Effector CD8-positive, alpha-beta T cell (primary cell): ENCODE measurements at regions not wholly inside any gene's neighbourhood (a gene's known extent, or its start where the extent isn't known, plus 50 kb on each side); places are given as distances from the start of the nearest gene placed in this dataset.
A peak's percentile ranks its signal among the peaks of the same experiment; 100 is the strongest.

Experiments
- DNase-seq: peaks from one replicate; lab custom pipeline; 2025; lab: John Stamatoyannopoulos, UW

DNA sequence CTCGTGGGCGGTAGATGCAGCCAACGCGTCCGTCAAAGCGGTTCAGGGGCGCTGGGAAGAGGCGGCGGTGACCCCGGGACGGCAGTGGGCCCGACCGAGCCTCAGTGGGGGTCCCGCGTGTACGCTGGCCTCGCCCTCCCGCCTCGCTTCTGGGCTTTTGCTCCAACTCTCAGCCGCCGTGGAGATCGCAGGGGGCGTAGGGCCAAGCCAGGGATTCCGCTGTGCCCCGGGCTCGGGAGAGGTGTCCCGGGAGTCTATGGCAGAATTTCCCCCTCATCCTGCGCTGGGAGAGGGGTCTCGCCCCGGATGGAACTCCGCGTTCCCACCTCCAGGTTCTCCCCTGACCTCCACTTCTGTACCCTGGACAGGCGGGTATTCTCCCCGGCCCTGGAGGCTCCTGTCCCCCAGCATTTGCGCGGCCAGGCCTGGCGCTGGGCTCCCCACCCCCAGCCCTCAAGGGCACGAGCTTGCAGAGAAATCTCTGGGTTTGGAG lies 131.9 kb downstream of the MRPL36 start:
- no peak for DNase-seq

DNA sequence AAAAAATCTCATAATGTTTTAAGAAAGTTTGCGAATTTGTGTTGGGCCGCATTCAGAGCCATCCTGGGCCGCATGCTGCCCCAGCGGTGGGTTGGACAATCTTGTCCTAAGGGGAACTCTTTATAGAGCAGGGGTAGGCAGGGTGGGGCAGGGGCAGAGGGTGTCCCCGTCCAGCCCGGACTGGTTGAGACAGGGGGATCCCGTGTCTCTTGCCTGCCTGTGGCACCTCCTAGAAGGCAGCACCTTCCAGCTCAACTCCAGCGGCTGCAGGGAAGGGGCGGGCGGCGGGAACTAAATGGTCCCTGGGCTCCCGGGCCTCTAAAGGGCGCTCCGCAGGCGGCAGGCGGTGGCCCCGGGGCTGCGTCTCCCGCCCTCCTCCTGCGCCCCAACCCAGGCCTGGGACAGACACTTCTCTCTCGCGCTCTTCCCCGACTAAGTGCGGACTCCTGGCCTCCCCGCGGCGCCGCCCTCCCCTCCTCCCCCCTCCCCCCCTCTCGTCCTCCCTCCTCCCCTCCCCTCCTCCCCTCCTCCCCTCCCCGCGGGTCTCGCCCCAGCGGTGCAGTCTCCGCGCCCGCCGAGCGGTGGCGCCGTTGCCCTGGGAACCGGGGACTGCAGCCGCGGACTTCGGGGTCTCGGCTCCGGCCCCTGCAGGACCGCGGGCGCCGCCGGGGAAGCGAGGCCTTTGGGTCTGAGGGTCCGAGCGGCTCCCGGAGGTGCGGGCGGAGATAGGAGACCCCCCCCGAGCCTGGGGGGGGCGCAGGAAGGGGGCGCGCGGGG lies 132.6 kb downstream of the MRPL36 start:
- peak; percentile 38 for DNase-seq

DNA sequence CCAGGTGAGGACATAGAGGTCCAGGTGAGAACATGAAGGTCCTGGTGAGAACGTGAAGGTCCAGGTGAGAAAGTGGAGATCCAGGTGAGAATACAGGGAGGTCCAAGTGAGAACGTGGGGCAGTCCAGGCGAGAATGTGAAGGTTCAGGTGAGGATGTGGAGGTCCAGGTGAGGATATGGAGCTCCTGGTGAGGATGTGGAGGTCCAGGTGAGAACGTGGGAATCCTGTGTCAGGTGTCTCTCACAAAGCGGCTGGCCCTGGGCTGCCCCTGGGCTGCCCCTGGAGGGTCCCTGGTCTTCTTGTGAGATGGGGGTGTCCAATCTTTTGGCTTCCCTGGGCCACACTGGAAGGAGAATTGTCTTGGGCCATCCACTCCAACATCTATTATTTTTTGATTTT lies 133.4 kb downstream of the MRPL36 start:
- no peak for DNase-seq

DNA sequence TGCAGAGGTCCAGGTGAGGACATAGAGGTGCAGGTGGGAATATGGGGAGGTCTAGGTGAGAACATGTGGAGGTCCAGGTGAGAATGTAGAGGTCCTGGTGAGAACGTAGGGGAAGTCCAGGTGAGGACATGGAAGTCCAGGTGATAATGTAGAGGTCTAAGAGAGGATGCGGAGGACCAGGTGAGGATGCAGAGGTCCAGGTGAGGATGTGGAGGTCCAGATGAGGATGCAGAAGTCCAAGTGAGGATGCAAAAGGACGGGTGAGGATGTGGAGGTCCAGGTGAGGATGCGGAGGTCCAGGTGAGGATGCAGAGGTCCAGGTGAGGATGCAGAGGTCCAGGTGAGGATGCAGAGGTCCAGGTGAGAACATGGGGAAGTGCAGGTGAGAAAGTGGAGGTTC lies 133.8 kb downstream of the MRPL36 start:
- no peak for DNase-seq

DNA sequence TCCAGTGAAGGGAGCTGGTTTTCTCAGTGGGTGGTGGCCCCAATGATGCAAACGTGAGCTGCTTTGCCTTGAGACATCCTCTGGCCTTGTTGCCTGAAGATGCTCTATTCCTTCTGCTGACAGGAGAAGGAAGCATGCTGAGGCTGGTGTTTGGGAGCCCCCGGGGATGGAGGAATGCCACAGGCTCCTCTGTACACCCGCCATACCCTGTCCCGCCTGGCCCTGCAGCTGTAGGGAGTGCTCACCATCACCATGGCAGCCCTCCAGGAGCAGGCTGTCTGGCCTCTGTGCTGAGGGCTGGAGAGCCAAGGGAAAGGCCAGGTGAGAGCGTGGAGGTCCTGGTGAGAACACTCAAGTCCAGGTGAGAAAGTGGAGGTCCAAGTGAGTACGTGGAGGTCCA lies 134.4 kb downstream of the MRPL36 start:
- DNase-seq = no peak

DNA sequence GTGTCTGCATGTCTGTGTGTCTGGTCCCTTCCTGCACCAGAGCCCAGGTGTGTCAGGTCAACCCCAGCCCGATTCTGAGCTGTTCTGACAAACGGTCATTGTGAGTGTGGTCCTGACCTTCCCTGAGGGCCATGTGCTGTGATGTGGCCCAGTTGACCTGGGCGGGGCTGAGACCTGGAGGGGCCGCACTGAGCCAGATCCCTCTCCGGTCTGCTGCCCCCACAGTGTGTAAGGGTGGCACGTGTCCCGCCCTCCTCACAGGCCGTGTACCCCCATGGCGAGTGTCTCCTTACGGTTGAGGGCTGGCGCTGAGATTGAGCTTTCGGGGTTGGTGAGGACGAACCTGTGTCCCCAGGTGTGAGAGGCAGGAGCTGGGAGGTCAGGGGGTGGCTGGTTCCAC lies 136.5 kb downstream of the MRPL36 start:
- no peak for DNase-seq

DNA sequence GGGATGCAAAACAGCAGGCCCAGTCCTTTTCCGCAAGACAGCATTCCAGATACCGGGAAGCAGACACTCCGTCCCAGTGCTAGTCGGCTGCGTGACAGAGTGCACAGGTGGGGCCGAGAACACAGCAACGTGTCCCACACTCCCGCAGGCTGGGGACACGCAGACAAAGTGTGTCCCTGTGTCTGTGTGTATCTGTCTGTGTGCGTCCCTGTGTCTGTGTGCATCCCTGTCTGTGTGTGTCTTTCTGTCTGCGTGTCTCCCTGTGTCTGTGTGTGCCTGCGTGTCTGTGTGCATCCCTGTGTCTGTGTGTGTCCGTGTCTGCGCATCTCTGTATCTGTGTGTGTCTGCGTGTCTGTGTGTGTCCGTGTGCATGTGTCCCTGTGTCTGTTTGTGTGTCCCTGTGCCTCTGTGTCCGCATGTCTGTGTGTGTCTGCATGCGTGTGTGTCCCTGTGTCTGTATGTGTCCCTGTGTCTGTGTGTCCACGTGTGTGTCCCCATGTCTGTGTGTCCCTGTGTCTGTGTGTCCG lies 137.0 kb downstream of the MRPL36 start:
- DNase-seq = no peak

DNA sequence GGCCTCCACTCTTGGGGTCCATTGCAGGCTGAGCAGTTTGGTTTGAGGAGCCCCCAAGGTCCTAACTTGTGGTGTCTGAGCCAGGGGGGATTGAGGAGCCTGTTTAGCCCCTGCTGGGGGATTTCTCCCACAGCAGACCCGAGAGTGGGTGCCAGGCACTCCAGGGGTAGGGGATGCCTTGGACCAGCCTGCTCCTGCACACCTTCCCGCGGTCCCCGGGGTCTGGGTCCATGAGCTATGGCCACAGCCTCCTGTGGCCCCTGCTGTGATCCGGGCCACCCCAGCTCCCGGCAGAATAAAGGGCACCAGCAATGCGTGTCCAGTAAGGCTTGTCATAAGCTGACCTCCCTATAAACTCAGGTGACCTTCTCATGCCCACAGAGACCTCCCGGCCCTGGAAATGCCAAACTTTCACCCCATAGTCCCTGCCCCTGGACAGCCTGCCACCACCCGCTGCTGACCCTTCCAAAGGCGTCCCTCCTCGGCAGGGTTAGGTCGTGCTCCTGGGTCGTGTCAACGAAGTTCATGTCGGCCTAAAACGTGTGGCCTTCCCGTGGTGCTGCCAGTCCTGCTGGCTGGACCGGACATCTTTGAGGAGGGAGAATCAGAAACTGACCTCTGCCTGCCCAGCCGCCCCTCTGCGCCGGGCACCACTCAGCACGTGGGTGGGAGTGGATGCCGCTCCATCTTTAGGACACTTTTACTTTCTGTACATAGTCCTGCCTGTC lies 137.6 kb downstream of the MRPL36 start:
- DNase-seq = no peak

DNA sequence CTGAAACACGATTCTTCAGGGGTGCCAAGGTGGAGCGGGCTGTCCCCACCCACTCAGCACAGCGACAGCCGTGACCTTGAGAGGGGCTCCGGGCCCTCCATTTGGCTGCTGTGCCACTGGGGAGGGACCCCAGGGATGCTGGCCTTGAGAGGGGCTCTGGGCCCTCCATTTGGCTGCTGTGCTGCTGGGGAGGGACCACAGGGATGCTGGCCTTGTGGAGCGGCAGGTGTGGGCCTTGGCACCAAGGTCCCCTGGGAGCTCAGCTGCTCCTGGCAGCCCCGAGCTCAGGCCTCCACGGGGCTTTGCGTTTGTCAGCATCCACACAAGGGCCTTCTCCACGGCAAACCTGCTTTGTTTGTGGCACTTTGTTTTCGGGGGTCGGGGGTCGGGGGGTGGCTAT lies 137.6 kb upstream of the LPCAT1 start:
- no peak for DNase-seq

DNA sequence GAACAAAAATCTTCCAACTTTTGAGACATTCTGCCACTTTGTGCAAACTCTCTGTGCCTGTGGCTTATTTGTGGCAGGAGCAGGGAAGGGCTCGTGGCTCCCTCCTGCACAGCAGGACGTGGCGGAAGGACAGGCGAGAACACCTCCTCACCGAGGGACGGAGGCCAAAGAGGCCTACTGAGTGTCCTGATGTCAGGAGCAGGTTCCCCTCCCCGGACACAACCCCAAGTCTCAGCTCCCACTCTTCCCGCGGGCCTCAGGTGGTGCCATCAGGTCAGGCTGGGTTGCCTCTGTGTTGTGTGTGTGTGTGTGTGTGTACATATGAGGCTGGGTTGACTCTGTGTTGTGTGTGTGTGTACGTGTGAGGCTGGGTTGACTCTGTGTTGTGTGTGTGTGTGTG lies 136.8 kb upstream of the LPCAT1 start:
- no peak for DNase-seq

DNA sequence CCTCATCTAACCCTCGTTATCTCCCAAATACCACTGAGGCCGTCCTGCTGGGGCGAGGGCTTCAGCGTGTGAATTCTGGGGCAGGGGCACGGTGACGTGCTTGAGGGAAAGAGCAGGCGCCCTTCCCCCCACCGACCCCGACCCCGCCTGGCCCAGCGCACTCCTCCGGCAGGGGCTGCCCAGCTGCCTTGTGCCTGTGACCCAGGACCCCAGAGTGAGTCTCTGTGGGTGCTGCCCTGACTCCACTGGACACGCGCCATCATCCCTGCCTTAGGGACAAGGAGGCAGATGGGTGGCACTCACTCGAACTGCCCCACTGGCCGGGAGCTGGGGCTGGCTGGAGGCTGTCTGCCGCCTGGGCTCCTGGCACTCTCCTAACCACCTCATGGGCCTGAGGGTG lies 136.2 kb upstream of the LPCAT1 start:
- DNase-seq = no peak

DNA sequence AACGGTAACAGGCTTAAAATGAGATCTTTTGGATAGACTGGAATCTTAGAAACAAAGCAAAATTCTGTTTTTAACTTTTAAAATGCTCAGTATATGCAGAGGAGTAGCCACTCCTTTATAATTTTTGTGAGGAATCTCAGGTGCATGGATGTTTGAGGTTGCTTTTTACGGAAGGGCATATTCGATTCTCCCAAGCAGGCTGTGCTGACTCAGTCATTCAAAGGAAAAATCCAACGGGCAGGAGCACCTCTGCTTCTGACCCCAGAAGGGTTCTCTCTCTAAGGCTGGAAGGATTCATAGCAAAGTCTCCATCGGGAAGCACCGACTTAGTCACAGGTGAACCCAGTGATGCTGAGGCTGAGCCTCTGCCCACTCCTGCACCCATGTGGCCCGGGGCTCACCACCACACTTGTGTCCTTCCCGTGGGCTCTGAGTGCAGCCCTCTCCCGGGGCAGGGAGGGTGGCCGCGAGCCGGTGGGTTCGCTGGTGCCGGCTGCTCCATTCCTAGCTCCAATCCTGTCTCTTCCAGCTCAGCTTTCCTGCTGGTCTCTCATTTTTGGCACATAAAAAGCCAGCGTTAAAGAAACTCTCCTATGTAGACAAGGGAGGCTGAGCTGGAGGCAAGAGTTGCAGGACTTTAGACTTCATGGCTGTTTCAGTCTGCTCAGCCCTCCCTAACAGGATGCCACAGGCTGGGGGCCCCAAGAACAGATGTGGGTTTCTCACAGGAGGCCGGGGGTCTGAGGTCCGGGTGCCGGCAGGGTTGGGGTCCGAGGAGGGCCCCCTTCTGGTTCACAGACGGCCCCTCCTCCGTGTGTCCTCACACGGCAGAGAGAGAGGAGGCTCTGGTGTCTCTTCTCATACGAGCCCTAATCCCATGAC lies 135.6 kb upstream of the LPCAT1 start:
- no peak for DNase-seq

DNA sequence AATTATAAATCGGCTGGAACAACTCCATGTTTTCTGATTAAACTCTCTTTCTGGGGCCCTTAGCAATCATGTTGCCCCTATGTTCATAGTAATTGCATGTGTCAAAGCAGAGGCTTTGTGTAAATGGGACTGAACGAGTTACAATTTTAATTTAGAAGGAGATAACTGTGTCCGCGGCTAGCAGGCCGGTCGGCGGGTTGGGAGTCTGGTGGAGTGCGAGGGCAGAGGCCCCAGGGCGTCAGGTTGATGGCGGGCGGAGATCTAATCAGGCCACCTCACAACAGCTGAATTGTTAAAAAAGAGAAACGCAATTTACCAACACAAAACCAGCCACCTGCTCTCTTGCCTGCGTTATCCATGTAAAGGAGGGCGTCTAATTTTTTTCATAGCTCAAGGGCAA lies 134.9 kb upstream of the LPCAT1 start:
- DNase-seq = no peak

DNA sequence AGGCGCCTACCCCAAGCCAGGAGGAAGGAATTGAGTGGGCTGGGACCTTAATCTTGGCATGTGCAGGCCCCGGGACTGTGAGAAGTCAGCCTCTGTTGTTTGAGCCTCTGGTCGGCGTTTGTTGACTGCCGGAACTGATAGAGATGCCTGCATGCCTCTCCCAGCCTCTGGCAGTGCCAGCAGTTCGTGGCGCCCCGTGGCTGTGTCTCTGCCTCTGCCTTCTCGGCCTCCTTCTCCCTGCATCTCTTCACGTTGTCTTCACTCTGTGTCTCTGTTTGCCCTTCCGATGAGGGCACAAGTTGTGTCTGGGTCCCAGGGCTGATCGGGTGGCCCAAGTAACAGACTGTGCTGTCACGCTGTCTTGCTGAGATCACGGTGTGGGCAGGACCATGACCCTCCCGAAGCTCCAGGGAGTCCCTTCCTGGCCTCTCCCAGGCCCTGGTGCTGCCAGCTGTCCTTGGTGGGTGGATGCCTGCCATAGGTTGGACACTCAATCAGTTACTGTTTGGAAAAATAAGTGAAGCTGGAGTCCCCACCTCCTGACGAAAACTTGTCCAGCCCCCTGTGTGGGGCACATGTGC lies 133.5 kb upstream of the LPCAT1 start:
- DNase-seq = no peak

DNA sequence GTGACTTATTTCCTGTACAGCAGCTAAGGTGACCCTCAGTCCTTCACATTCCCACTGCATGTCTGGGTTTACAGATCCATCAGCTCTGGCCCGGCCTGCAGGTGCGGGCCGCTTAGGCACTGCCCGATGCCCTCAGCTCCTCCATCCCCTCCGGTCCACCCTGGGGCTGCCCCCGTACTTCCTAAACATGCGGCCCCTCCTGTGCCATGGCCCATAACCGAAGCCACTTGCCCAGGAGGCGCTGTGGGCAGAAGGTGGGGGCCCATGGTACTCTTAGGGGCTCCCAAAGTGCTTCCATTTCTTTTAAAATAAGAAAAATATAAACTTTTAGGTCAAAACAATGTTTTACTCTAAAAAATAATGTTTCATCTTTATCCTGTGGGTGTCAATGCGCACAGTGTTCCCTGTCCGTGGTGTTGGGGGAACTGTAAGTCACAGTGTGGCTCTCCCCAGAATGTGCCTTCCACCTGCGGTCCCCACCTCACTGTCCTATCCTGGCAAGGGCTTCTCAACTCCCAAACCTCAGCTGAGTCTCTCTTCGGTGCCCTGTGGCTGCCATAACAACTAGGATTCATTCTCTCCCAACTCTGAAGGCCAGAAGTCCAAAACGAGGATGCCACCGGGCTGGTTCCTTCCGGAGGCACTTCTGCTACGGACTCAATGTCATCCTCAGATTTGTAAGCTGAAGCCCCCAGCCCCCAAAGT lies 132.7 kb upstream of the LPCAT1 start:
- DNase-seq = no peak

DNA sequence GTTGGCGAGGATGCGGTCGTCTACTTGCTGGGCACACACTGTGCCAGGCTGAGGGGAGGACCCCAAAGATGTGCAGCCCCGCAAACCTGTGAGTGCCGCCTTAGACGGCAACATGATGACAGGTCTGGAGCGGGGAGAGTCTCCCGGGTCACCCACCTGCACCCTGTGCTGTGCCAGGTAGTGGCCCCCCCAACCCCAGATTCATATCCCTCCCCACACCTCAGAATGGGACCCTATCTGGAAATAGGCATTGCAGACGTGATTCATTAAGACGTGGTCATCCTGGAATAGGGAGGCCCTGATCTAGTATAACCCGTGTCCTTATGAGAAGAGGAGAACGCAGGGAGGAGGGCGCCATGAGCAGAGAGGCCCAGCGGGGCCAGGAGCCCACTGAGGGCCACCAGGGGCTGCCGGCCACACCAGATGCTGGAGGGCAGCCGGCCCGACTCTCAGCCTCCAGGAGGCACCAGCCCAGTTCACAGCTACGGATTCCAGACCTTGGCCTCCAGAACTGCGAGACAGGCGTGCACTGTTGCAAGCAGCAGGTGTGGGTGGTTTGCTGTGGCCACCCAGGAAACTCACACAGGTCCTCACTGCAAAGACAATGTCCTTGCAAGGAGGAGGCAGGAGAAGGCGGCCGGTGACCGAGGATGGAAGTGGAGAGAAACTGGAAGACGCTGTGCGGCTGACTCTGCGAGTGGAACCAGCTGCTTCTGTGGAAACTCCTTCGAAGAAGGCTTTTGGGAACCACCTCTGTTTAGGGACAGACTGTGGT lies 131.9 kb upstream of the LPCAT1 start:
- no peak for DNase-seq

DNA sequence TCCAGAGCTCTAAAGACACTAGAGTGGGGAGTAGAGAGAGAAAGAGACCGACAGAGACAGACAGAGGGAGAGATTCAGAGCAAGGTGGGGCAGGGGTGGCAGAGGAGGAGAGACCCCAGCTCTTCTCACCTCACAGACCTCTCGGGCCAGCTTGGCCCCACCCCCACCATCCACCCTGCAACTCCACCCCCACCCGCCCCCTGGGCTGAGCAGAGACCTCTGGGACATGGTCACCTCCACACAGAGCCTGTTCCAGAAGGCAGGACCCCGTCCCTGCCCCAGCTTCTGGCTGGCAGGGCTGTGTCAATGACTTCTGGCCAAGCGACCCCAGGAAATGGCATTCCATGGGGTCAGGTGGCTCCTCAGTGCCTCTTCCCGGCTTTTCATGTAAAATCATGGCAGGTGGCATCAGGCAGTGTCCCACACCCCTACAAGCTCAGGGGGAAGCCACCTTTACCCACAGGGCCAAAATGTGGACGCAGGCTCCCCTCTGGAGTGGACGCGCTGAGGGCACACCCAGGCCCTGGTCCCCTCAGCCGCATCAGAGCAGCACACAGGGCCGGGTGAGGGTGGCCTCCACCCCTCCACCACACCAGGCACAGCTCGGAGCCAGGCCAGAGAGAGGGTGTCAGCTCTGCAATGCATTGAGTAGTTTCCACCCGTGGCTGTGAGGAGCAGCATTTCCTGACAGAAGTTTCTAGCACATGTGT lies 131.2 kb upstream of the LPCAT1 start:
- DNase-seq = no peak

DNA sequence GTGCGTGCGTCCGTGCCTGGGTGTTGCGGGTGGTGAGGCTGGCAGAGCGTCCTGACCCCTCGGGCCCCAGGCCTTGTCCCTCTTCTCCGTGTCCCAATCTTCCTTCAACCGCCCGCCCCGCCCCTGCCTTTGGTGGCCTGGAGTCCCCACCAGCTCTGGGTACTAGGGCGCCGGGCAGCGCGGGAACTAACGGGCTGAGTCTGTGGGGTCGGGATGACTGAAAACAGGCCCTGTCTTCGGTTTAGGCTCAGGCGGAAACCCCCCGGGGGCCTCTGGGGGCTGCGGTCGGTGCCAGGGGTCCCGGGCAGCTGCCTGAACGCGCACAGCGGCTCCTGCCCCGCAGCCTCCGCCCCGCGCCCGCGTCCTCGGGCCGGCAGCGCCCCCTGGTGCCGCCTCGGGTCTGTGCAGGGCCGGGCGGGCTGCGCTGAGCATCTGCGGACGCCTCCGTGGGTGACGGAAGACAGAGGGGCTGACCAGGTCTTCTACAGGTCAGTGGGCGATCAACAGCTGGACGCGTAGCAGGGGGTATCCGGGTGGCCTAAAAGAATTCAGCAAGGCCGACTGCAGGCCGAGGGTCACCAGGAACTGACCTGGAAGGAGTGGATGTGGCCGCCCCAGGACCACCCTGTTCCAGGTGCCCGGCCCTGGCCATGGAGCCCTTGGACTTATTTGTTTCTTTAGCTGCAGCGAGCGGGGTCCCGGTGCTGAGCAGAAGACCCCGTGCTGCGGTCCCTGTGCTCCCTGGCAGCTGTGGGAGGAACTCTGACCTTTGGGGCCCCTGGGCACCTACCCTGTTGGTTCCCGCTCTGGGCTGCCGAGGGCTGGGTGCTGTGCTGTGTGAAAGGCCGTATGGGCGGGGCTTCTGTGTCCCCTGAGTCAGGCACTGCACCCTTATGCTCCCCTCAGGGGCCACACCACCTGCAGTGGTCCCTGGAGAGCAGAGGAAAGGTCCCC lies 130.2 kb upstream of the LPCAT1 start:
- DNase-seq = peak; percentile 12
